WERI-Rb-1 (cell line): ENCODE measurements at regions not wholly inside any gene's neighbourhood (a gene's known extent, or its start where the extent isn't known, plus 50 kb on each side); places are given as distances from the start of the nearest gene placed in this dataset.

Experiments used
- DNase-seq: peaks from one replicate; pipeline ENCODE4 v3.0.0-alpha.2; 2020
- H3K27ac ChIP-seq: fragments of 250-450 bp; sonication (Bioruptor Pico); 2 replicates; pipeline ENCODE4 v1.5.1; 2020; ENCODE audit warnings: mild to moderate bottlenecking, moderate library complexity
- H3K27me3 ChIP-seq: fragments of 250-450 bp; sonication (Bioruptor Pico); 2 replicates; pipeline ENCODE4 v1.5.1; 2021; ENCODE audit warnings: mild to moderate bottlenecking, low read depth, moderate library complexity; ENCODE audit not compliant: insufficient read depth, severe bottlenecking
- H3K36me3 ChIP-seq: fragments of 250-450 bp; sonication (Bioruptor Pico); 2 replicates; pipeline ENCODE4 v1.5.1; 2020; ENCODE audit warnings: mild to moderate bottlenecking, moderate library complexity
- H3K4me3 ChIP-seq: 2 replicates; pipeline ENCODE4 v1.5.1; 2011; ENCODE audit warnings: low read depth, mild to moderate bottlenecking, control low read depth, low read length
- H3K9me3 ChIP-seq: fragments of 250-450 bp; sonication (Bioruptor Pico); 2 replicates; pipeline ENCODE4 v1.5.1; 2021; ENCODE audit warnings: mild to moderate bottlenecking, moderate library complexity; ENCODE audit not compliant: severe bottlenecking
- CTCF ChIP-seq: IDR thresholded peaks from 2 replicates; pipeline ENCODE4 v1.5.1; 2011; ENCODE audit warnings: low read depth, mild to moderate bottlenecking, control low read depth, inconsistent platforms, low read length

DNA sequence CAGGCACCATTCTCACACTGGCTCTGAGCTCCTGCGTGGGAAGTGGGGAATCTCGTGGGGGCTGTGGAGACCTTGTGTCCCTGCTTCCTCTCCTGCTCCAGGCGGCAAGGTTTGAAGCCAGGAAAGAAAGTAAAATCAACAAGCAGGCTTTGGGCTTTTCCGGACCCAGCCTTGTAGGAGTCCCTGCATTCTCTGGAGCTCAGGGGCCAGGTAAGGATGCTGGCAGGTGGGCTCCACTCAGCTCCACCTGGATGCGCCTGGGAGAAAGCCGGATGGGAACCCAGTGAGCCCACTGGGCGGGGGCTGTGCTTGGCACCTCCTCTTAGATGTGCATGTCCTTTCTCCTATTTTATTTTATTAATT lies 362.5 kb downstream of the SEC14L1 start:
- no peak for TF ChIP-seq CTCF
- no peak overlapping the region for H3K4me3 ChIP-seq
- H3K27ac ChIP-seq = no peak overlapping the region
- H3K36me3 ChIP-seq = peaks cover 30% of the 10 kb centered on the region
- no peak for DNase-seq
- no peaks in the 10 kb centered on the region for H3K27me3 ChIP-seq
- H3K9me3 ChIP-seq = no peaks in the 10 kb centered on the region

GRCh38 chr17:77503916-77504651 lies 363.3 kb downstream of the SEC14L1 start:
- Histone ChIP-seq H3K9me3 (no peaks in the 10 kb centered on the region), H3K27ac (no peak overlapping the region), H3K4me3 (no peak overlapping the region), H3K27me3 (no peaks in the 10 kb centered on the region), H3K36me3 (peaks cover 25% of the 10 kb centered on the region)
- DNase-seq = peak; percentile 9
- TF ChIP-seq CTCF = no peak

GRCh38 chr17:77504652-77505155 lies 363.9 kb downstream of the SEC14L1 start:
- Histone ChIP-seq H3K9me3 (no peaks in the 10 kb centered on the region), H3K4me3 (no peak overlapping the region), H3K36me3 (peaks cover 19% of the 10 kb centered on the region), H3K27ac (no peak overlapping the region), H3K27me3 (no peaks in the 10 kb centered on the region)
- no peak for TF ChIP-seq CTCF
- peak; percentile 5 for DNase-seq

- no peak for TF ChIP-seq CTCF
- peak; percentile 5 for DNase-seq
- Histone ChIP-seq H3K27me3 (no peaks in the 10 kb centered on the region), H3K36me3 (peaks cover 14% of the 10 kb centered on the region), H3K9me3 (no peaks in the 10 kb centered on the region), H3K4me3 (no peak overlapping the region), H3K27ac (no peak overlapping the region)
Measured at GRCh38 chr17:77505181-77505639, 364.4 kb downstream of the SEC14L1 start.

DNA sequence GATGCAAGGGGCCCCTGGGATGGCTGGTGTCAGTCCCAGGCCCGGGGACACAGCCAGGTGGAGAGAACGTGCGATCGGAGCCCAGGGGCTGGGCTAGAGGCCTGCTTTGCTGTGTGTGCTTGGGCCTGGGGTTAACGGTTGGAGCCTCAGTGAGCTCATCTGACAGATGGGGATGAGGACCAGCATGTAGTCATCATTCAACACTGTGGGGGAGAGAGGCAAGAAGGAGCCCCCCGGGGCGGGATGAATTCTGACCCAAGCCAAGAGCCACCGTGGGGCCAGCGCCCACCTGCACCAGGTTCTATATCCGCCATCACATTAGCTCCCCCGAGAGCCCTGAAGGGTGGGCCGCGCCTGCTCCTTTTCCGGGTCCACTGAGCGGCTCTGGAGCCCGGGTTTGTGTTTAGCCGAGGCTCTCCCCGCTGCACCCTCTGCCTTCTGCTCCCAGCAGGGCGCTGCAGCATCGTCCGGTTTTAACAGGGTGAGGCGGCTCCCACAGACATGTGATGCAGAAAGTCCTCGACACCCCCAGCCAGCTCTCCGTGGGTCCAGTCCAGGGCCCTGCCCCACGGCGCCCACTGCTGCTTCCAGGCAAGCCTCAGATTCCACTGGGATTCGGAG lies 365.7 kb downstream of the SEC14L1 start:
- Histone ChIP-seq H3K4me3 (no peak overlapping the region), H3K9me3 (peaks cover 5% of the 10 kb centered on the region), H3K36me3 (peaks cover 2% of the 10 kb centered on the region), H3K27ac (no peak overlapping the region), H3K27me3 (no peaks in the 10 kb centered on the region)
- peak; percentile 10; the same call in 1 of the 2 replicates for TF ChIP-seq CTCF
- DNase-seq = peak; percentile 25
